Putamen (tissue), 1 donor: ENCODE measurements at regions not wholly inside any gene's neighbourhood (a gene's known extent, or its start where the extent isn't known, plus 50 kb on each side); places are given as distances from the start of the nearest gene placed in this dataset.

Source experiments
- DNase-seq: peaks from one replicate; pipeline ENCODE4 v3.0.0-alpha.2; 2016; ENCODE audit warnings: low spot score

DNA sequence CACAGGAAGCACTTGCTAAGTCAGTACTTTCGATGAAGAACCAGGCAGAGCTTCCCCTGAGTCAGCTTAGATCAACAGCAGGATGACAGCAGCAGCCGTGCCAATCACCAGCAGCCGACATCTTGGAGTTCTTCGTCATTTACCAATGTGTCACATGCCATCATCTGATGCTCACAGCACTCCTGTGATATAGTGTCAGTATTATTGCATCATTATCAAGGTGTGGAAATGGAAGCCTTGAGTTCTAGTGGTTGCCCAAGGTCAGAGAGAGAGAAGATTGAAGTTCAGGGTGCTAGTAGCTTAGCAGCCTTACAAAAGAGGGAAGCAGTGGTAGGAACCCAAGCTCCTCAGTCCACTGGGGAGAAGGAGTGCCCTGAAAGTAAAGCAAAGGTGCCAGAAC lies 331.5 kb downstream of the ZNF536 start:
- no peak for DNase-seq

DNA sequence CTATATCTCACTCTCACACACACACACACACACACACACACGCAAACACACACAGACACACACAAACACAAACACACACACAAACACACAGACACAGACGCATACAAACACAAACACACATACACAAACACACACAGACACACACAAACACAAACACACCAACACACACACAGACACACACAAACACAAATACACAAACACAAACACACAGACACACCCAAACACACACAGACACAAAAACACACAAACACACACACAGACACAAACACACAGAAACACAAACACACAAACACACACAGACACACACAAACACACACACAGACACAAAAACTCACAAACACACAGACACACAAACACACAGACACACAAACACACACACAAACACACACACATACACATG lies 329.0 kb downstream of the ZNF536 start:
- no peak for DNase-seq

DNA sequence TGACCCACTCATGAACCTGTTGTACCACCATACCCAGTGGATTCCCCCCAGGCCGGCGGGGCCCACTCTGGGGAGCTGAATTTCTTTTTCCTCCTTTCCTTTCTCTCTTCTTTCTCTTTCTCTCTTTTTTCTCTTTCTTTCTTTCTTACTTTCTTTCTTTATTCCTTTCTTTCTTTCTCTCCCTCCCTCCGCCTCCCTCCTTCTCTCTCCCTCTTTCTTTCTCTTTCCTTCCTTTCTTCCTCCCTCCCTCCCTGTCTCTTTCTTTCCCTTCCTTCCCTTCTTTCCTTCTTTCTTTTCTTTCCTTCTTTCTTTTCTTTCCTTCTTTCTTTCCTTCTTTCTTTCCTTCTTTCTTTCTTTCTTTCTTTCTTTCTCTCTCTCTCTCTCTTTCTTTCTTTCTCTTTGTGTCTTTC lies 327.7 kb downstream of the ZNF536 start:
- DNase-seq: no peak

DNA sequence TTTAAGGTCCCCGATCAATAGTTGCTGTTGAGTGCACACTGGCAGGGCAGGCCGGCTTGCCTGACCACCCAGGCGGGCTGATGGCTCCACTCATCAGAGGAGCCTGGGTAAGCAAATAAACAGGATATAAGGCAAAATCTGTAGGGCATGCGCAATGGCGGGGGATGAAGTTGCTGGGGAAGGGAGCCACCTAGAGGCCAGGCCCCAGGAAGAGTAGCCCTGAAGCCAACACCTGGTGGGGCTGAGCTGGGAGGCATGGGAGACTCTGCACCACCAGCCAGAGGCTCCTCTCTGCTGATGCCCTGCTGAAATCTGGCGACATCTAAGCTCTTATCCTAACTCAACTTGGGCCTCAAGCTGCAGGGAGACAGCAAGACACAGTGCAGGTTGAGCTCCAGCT lies 324.3 kb downstream of the ZNF536 start:
- DNase-seq: no peak

DNA sequence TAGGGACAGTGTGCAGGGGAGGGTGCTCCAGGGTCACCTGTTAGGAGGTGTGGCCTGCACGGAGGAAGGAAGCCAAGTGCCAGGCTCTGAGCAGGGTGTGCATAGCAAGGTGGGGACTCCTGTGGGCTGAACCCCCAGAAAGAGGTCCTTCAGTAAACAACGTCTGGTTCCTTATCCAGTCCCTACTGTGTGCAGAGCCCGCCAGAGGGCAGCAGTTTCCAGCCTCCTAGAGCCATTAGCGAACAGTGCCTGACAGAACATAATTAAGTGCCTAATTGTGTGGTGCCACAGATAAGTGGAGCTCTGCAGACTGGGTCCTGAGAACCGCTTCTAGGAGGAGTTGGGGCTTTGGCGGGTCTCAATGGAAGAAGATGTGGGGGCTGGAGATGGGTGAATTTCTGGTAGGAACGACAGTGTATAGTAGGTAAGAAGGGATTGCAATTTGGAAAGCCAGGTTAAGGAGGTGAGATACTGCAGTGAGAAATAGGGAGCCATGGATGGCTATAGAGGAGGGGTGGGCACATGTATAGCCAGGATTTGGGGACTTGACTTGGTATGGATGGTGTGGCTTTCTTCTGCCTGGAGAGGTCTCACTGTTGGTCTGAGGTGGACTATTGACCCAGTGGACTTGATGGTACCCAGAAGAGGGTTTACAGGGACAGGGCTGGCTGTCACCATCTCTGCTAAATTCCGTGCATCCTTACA lies 323.1 kb downstream of the ZNF536 start:
- DNase-seq: no peak

DNA sequence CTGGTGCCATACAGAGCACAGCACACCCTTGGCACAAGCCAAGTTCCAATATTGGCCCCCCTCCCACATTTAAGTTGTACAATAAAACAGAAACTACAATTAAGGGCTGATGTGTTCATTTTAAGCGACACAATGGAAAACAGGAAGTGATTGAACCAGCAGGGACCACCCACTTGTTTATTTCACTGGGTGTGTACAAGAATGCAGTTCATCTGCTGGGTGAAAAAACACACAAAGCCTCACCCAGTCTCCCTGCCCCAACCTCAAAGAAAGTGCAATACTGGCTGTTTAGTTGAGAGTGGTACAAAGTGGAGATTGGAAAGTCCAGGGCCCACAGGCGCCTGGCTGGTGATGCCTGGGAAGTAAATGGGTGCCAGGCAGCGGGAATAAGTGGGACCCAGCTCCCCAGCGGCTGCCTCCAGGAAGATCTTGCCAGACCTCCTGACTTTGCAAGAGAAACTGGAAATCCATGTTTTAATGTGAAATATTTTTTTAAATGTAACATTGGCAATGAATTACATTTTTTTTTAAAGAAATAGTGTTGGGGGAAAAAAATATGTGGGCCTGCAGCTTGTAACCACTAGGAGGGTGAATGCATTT lies 322.1 kb downstream of the ZNF536 start:
- DNase-seq: no peak

DNA sequence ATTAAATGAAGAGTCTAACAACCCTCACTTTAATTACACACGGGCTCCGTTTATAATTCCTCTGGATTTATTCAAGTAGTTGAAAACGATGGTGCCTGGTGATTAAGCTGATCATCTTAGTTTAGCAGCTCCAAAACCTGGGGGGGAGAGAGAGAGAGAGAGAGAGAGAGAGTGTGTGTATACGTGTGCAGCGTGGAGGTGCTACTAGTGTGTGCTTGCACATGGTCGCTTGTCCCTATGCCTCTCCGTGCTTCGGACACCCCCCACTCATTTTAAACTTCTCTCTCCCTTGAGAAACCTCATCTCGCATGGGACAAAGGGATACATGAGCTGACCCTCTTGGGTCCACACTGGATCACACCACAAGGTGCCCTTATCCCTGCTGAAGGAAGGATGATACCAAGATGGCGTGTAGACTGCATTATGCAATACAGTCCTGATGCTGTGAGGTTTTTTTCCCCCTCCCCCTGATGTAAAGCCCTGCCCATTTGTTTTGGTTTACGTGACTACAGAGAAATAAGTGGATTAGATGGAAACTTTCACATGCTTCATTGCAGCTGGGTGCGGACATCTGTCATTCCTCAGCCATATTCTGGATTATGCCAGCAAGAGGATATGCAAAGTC lies 320.8 kb downstream of the ZNF536 start:
- no peak for DNase-seq

DNA sequence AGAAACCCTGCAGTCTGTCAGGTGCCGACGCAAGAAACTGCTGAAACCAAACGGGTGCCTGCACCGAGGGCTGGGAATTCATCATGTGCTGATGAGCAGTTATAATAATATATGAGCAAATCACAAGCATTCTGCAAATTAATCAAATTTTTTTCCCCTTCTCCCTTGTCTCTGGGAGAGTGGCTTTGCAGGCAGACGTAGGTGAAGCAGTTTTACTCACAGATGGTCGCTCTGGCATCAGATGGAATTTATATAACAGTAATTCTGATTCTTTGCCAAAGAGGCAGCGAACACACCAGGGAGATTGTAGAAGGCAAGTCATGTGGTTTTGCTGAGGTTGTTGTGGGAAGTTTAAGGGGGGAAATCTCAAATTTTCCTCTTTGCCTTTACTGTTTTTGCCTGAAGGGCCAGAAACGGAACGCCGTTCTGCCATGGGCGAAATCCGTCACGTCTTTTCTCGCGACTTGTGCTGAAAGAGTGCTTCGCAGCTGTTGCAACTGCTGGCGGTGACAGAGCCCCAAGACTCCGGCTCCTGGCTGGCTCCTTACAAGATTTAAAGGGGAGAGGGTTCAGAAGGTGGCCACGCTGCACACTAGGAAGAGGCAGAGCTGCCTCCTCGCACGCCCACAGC lies 320.1 kb downstream of the ZNF536 start:
- peak; percentile 16 for DNase-seq

DNA sequence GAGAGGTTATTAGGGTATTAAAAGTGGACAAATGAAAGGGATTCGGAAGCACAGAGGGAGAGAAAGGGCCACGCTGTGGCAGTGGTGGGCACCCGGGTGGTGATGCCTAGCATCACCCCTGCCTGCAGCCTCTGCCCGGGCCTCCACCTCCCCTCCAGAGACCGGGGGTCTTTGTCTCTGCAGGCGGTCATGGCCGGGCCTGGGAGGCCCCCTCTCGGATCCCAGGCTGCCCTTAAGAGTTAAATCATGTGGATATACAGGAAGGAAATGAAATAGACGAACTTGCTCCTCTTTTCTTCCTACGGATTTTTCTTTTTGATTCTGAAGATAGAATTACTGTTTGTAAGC lies 319.6 kb downstream of the ZNF536 start:
- no peak for DNase-seq

DNA sequence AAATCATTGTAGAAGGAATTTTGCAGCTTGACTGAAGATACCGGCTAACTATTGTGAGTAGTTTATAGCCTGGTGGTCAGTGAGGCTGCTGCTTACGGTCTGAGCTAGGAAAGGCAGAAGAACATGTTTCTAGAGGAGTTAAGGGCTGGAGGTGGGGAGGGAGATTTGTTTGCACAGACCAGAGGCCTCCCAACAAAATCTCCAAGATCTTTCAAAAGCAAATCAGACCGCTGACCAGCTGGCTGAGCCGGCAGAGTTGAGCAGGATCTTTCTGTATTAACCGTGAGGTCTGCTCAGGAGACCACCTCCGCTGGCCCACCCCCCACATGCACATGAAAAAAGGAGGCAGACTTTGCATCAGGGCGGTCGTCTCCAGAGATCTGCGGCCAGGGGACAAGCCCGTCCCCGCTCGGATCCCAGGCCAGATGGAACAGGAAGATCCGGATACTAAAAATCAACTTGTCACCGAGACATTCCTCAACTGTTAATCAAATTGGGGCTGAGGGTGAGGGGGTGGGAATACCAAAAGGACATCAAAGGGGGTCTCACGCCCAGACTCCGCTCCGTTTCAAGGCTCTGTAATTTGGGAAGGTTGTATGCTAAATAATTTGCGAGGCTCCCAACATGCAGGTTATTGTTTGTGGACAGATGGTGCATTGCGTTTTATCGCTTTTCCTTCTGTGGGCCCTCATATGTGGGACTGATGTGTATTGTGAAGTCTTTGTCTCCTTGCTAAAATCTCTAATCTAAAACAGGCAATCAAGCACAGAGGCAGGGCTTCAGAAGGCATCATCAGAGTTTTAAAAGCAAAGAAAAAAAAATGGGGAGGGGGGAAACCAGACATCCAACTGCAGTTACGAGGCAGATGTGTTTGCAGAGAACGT lies 319.0 kb downstream of the ZNF536 start:
- no peak for DNase-seq

DNA sequence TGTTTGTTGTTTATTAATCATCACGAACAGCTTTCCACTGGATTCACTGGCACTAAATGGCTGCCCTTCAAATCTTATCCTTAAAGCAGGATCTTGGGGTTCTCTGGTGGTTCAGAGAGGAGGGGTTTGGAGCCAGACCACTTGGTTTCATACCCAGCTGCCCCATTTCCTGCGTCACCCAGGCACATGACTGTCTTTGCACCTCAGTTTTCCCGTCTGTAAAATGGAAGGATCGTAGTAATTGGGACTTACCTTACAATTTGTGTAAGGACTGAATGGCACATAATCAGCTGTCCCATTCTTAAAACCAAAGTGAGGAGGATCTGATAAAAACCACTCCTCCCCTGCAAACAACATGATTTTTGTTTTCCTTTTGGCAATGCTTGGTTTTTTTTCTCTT lies 318.3 kb downstream of the ZNF536 start:
- no peak for DNase-seq

DNA sequence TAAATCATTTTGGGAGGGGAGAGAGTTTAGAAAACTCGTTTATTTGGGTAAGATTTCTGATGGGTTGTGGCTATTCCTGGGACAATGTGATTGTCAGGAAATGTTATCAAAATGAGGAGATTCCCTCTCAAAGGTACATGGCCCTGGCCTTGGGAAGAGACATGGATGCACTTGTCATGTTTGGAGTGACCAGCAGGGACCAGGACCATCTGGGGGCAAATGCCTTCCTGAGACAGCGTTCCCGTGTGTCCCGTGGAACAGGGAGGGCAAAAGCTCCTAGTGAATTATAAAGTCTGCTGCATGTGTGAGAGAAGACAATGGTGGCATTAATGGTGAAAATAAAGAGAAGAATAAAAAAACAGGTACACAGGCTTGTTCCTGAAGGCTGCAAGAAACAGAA lies 317.3 kb downstream of the ZNF536 start:
- DNase-seq: no peak

DNA sequence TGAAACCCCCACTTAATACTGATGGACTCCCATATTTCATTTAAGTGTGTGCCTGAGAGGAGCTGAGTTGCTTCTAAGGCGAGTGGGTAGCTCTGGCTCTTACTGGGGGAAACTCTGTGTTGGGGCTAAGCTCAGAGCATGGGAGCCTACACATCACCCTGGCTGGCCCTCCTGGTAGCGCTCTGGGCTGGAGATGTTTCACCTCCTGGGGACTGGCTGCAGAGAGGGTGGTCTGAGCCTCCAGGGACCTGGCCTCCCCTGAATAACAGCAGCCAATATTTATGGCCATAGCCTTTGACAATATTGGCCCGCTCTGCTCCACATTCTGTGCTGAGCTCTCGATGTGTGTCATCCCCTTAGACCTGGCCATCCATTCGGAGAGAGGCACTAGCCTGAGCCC lies 316.5 kb downstream of the ZNF536 start:
- DNase-seq: no peak

DNA sequence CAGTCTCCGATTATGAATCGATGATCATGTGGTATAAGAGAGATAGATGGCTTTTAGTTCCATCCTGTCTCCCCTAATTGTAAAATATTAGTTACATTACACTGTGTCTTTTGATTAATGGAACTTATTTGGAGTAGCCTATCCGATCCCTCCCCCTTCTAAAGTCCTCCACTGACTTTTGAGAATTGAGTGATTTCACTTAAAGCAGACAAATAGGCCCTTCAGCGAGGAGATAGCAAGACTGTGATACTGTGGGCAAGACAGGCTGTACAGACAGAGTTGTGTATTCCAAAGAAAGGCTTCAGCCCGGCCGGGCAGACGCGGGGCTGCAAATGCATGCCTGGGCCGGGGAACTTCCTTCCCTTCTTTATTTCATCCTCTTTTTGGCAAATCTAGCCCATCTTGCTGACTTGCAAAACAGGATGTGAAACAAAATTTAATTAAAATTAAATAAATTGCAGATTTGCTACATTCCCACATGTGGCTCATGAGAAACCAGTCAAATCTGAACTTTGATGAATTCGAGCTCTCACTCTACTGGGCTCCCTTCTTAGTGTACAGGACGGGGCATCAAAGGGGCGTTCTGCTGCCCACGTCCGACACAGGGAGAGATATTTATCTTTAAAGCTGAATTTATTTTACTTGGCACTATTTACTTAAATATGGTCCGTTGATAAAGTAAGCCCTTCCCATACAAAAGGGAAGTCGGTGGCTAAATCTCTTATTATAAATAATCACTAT lies 314.8 kb downstream of the ZNF536 start:
- no peak for DNase-seq

DNA sequence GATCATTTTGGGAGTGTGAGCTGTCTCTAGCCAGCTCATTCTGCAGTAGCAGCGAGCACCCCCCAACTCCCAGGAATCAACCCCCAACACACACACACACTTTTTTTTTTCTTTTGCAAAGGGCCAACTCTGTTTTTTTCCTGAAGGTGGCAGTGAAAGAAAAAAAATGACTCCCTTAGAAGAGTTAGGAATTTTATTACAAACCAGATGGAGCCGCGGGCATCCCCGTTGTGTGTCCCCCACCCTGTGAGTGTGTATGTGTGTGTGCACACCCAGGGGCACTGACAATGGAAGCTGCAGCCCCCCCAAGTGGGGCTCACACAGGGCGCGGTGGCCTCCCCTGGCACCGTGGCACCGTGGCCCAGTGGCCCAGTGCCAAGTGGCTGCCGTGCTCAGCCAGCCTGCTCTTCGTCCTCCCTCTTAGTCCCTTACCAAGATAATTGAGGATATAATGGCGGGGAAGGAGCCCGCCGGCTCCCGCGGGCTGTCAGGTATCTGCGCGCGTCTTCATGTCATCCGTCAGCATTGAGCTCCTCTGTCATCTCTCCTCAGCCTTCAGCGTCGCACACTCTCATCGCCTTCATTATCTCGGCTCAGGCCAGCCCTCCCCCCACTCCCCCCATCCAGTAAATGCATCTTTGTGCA lies 314.1 kb downstream of the ZNF536 start:
- no peak for DNase-seq

DNA sequence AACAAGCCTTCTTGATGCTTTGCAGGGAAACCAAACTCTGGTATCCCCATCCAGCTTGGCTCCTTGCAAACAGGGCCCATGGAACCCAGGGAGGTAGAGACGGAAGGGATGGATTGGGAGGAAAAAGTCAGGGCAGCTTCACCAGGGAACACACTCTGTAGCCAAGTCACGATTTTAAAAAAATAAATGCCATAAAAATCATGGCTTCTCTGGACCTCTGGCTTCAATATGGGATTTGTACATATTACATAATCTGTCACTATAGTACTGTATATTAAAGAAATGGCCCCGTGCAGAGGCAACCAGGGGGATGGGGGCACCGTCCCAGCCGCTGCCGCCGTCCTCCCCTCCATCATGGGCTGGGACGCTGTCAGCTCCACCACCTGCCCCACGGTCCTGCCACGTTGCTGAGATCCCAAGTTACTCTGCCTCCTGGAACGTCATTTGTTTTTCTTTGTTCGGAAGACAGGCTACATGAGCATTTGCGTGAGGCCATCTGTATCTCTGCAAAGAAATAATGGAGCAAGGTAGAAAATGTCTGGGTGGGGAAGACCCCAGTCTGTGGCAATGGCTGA lies 313.3 kb downstream of the ZNF536 start:
- DNase-seq: no peak

DNA sequence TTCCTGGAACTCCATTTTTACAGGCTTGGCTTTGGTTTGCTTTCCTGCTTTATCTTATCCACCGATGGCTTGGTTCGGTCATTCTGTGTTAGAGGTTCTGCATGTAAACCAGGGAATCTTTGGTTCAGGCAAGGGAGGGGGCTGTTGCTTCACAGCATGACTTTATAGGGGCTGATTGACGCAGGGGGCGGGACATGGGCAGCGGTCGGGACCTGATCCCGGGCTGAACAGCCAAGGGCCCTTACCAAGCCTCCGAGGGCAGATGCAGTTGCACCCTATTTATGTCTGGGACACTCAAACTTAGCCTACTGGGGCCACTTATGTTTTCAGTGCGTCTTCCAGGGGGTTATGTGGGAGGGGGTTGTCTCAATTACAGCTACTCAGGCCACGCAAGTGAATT lies 312.4 kb downstream of the ZNF536 start:
- DNase-seq: no peak

DNA sequence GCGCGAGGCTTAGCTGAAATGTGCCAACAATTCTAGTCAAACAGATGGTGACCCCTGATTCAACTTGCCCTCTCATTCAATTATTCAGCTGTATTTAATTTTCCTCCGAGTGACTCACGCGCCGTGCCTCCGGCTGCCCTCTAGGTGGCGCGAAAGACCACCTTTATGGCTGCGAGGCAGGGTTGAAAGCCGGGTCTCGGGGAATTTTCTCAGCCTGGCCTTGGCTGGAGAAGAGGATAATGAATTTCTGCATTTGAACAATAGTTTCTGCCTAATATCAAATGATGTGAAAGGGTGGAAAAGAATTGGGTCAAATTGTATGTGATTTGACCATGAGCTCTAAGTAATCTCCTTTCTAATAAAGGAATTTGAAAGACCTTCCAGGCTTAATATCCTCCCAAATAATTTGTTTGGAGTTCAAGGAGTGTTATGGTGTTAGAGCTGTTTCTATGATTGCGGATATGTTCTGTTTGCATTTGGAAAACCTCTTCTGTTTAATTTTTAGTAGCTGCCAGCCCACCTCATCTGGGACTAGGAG lies 310.9 kb downstream of the ZNF536 start:
- peak; percentile 70 for DNase-seq

DNA sequence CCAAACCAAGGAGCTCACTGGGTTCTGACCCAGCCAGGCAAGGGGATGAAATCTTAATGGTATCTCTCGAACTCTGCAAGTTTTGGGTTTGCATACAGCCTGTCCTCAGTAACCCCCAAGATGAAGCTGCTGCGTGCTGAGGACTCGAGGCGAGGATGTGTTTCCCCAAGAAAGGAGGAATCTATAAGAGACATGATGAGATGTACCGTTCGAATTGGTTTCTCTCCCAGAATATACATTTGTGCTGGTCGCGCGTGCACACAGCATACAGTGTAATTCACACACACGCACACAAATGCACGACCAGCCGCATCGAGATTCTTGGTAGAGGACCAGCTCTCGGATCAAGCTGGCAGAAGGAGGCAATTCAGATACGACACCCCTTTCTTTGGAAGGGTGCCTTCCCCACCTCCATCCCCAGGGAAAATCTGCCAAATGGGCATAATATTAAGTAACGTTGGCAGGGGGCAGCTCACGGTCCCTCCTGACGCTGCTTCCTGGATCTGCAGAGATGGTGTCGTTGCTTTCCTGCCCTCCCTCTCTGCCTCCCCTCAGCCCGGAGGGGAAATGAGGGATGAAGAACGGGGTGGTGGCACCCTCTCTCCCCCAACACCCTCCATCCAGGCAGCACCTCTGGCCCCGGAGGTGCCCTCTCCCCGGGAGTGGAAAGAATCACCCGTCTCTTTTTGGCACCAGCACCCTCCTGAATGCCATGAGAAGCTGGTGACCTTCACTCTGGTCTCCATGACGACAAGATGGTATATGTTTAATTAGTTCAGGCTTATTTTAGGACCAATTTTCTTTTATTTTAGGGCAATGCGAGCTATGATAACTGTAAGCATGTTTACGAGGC lies 310.2 kb downstream of the ZNF536 start:
- DNase-seq: no peak
